ENCODE measurements at regions not wholly inside any gene's neighbourhood (a gene's known extent, or its start where the extent isn't known, plus 50 kb on each side); places are given as distances from the start of the nearest gene placed in this dataset.

GRCh38 chr15:69797615-69798014 lies 300.1 kb downstream of the TLE3 start:
- no peak for DNase-seq

DNA sequence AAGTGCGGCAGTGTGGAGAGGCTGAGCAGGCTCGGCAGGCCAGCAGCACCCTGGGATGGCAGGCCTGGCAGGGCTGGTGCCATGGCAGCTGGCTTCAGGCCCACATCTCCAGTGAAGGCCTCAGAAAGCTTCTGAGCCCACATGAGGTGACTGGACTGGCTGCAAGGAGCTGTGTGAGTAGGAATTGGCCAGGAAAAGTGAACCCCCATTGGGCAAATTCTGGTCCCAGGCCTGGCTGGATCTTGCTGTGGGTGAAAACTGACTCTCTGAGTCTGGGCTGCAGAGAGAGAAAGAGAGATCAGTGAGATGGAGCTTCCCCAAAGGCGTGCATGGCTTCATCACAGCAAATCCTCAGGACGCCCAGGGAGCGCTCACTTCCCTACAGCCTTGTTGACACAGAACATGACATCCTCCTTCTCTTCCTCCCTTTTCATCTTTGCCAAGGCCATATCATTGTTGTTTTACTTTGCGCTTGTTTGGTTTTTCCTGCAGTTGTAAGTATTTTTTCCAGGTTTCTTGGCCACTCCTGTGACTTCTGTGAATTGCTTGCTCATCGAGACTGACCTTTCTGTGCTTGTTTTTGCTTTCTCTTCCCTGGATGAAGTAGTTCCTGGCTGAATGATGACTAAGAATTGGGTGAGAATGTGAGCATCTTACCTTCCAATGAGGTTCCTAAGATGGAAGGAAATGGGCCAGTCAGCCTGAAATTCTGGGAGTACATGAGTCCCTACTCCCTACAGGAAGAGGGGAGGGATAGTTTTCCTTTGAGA lies 299.1 kb downstream of the TLE3 start:
- no peak for DNase-seq

DNA sequence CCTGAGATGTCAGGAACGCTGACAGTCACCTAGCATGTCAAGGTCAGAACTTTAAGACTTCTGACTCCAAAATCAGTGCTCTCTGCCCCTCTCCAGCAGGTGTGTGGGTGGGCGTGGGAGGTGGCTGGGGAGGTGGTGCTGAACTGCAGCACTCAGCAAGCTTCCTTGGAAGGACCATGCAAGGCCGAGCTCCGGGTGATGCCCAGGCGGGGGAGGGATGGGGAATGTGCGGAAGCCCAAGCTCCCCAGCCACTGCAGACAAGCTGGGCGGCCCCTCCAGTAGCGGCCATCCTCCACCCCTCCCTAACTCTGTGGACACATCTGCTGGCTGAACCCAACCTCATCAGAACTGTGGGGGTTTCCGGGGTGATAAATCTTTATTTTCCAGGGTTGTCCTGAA lies 296.6 kb downstream of the TLE3 start:
- no peak for DNase-seq

GRCh38 chr15:69802432-69802831 lies 295.3 kb downstream of the TLE3 start:
- no peak for DNase-seq

- no peak for DNase-seq
Observed at GRCh38 chr15:69804786-69805185, 292.9 kb downstream of the TLE3 start.

- peak; percentile 3 for DNase-seq
Observed at GRCh38 chr15:69805248-69805953, 292.3 kb downstream of the TLE3 start.

GRCh38 chr15:69806287-69806915 lies 291.3 kb downstream of the TLE3 start:
- no peak for DNase-seq

- no peak for DNase-seq
Observed at GRCh38 chr15:69807721-69808120, 290.0 kb downstream of the TLE3 start.

DNA sequence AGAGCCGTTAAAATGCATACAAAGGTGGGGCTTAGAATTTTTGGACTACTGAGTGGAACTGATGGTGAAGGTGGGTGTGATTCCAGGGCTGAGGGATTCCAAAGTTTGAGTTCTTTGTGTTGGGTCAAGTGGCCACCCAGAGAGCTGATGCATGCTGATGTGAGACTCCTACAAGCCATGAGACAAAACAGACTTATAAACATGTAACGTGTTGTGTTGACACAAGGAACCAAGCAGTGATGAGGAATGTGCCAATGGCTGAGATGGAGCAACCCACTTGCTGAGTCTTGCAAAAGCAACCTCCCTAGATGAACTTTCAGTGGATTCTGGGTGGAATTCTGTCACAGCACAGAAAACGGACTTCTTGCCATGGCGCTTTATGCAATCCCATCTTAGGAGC lies 289.0 kb downstream of the TLE3 start:
- DNase-seq = no peak

GRCh38 chr15:69809421-69809820 lies 288.3 kb downstream of the TLE3 start:
- no peak for DNase-seq

- DNase-seq = peak; percentile 24
Observed at GRCh38 chr15:69810431-69811354, 287.0 kb downstream of the TLE3 start.

DNA sequence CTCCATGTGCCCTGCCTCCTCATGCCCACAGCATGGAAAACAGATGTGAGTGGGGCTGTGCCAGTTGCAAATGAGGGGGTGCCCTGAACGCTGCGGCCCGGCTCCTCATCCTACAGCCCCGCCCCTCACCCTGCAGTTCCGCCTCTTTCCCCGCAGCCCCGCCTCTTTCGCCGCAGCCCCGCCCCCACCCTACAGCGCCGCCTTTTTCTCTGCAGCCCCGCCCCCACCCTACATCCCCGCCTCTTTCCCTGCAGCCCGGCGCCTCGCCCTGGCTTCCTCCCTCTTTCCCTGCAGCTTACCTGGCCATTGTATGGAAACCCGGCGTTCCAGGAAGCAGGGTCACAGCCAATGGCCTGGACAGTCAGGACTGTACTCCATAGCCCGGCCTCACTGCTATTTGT lies 284.9 kb downstream of the TLE3 start:
- peak; percentile 17 for DNase-seq

DNA sequence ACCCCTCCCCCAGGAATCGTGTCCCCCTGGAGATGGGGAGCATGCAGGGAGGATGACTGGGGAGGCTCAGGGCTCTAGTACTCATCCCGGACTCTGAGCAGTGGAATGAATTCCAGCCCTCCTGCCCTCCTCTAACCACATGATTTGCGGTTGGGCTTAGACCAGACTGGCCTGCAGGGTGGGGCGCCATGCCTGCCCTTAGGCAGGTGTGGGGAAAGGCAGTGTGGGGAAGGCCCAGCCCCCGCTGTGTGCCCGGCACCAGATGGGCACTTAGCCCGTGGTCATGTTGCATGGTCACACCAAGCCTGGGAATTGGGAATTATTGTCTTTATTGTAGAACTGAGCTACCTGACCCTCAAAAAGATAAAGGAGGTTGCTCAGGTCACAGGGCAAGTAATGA lies 283.8 kb downstream of the TLE3 start:
- no peak for DNase-seq

GRCh38 chr15:69814932-69815331 lies 282.8 kb downstream of the TLE3 start:
- no peak for DNase-seq

DNA sequence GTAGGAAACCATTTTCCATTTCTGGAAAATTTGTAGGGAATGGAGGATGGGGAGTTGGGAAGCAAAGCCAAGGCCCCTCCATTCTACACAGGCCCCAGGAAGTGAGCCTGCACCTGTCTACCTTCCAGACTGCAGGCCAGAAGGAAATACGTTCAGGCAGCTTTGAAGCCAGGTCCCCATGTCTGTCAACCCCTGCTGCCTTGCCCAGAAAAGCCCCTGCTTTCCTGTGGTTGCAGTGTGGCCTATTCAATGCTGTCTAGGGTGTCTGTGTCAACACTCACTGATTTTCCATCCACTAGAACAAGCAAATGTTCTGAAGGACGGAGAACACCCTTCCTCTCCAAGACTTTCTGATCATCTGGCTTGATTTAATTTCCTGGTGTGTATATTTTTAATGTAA lies 281.9 kb downstream of the TLE3 start:
- DNase-seq = no peak

DNA sequence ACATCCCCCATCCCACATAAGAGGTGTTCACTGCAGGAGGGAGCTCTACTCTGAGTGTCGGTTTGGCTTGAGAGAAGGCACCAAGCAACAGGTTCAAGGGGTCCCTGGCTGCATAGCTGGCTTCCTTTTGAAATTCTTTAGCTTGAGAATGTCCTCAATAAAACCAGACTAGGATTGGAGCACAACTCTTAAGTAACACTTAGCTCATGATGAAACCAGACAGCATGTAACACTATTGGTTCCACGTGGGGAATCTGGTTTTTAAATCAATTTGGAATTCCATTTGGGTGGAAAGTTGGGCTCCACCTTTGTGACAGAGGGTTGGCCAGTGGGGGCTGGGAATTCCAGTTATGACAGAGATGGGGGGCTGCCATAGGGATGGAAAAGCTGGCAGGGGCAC lies 281.2 kb downstream of the TLE3 start:
- no peak for DNase-seq

- DNase-seq = no peak
Observed at GRCh38 chr15:69818529-69818928, 279.2 kb downstream of the TLE3 start.

GRCh38 chr15:69819371-69819770 lies 278.3 kb downstream of the TLE3 start:
- DNase-seq = no peak

DNA sequence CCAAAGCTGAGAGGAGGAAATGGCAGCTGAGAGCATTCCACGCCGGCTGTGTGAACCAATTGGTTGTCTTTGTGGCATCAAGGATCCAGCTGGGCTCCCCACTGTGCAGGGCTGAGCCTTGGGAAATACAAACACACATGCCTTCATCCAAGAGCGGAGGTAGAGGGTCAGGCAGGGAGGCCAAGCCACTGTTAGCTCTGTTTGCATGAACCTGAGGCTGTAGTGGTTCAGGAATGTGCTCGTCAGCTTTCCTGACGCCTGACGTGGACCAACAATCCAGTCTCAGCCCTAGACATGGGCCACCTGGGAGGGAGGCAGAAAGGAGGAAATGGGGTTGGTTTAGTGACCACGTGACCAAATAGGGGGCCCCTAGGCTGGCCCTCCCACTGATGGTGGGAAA lies 276.9 kb downstream of the TLE3 start:
- DNase-seq = no peak

DNA sequence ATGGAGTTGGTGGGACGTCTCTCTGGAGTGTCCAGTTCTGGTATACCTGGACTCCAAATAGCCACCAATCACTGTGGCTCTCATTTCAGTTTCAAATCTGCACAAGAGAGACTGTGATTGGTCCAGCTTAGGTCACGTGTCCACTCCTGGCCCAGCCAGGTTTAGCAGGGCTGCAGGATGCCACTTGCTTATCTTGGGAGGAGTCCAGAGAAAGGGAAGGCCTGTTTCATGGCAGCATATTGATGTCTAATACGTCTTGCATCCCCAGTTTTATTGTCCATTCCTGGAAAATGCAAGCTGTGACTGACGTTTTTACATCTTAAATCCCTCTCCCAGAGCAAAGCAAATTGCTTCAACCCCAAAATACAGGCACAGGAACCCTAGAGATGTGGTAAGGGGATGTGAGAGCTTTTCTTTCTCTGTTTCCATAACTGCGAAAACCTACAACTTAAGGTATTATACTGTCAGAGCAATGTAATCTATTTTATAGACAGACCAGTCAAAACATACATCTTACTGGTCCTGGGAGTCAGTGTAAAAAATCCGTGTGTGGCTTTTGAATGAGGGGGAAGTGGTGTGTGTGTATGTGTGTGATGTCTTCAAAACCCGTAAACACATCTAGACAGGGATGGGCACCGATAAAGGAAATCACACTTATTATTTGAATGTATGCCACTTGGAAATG lies 274.4 kb downstream of the TLE3 start:
- no peak for DNase-seq

GRCh38 chr15:69824075-69824876 lies 273.4 kb downstream of the TLE3 start:
- no peak for DNase-seq
